HL-60/S4 treated with retinoic acid at 250 ng/mL for 4 days and 3 days (cell line): ENCODE measurements at regions not wholly inside any gene's neighbourhood (a gene's known extent, or its start where the extent isn't known, plus 50 kb on each side); places are given as distances from the start of the nearest gene placed in this dataset.
"Not testable (repeated sequence)": the region's sequence is repeated elsewhere in the genome, so short reads cannot be mapped to it uniquely, and the experiment has no call there.

Experiments
- in situ Hi-C: fragments of 300-500 bp; cut with MboI; formaldehyde crosslinking; loops from 2 replicates; pipeline ENCODE4 v1.7.0; 2022; ENCODE audit warnings: low sequenced_read_pairs

DNA sequence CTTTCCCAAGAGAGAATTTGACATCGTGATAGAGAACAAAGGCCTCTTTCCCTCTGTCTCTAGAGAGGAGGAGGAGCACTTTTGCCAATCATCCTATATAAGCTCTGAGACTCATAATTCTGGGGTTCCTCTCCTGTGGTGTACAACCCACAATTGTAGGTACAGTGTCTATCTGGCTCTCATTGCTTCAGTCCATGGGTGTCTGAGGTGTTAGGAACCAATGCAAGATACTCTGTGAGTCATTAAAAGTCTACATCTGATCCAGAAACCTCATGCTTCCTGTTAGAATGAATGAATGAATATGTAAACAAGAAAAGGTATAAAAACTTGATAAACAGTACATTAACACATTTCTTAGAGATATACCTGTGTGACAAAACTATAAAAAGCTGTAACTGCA lies 356.7 kb downstream of the QKI start:
- in situ Hi-C loops, result no loop called here

DNA sequence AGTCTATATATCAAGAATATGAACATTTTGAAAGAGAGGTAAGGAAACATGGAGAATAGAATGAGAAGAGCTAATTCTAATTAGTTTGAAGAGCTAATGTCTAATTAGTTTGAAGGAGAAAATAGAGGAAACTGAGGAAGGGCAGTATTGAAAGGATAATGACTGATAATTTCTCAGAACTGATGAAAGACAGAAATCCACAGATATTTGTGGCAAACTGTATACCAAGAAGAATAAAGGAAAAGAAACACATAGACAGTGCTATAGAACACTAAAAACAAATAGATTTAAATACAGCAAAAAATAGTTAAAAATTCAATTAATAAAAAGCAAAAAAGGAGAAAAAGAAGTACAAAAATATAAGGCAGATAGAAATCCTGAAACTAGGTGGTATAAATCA lies 354.4 kb downstream of the QKI start:
- in situ Hi-C loops, result no loop called here

DNA sequence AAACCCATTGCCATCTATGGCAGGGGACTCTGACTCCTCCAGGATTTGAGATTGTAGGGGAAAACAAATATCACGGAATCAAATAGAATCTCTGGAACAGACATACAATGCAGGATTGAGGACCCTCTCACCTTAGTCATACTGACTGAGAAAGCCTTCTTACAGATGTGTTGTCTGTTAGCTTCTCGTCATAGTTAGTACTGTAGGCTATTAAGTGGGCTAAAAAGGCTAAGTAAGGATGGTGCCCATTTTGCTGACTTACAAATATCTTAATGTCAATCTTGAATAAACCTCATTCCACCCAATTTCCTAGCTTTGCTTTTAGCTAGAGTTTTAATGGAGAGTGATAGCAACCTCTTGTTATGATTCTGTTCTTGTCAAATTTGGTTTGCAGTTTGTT lies 352.4 kb downstream of the QKI start:
- in situ Hi-C loops, result no loop called here

DNA sequence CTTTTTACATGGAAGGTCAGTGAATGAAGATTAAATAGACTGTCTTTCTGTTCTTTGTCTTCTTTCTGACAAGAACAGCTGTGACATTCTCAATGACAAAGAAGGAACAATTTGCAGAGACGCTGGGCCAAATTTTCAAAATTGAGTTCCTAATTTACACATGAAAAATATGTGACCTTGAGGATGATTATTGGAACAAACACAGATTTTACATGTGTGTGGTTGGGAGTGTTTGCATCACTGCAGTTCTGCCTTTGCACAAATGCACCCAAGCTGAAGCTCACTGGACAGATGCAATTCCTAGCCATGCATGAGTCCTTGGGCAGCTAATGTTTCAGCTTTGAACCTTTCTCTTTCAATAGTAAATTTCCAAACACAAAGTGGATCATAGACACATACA lies 350.8 kb downstream of the QKI start:
- in situ Hi-C loops, result no loop called here

DNA sequence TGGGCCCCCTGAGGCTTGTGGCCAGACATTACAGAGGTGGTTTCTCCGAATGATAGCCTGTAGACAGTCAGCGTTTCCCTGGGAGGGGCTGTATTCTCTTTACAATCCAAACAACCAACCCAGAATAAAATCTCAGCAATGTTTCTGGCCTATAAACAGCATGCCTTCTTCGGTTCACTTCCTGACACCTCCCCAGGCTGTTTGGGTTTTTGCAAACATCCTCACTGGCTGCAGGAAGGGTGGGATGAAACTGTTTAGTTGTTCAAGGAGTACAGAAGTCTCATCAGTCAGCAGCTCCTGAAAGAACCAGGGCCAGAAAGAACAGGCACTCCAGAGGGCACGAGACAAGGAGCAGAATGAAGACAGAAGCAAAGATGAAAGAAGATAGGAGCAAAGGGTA lies 350.0 kb downstream of the QKI start:
- in situ Hi-C loops, result no loop called here

DNA sequence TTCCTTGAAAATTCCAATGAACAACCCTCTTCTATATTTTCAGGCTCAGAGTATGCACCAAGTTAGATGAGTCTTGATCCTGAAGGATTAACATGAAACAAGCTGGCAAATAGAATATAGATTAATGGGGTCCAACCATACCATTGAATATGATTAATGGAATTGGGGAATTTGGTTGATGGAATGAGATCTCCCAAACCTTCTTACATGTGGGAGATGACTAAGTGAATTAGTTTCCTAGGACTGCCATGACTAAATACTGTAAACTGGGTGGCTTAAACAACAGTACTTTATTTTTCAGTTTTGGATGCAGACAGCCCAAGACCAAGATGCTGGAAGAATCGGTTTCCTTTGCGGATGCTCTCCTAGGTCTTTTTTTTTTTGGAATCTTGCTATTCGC lies 347.0 kb downstream of the QKI start:
- in situ Hi-C loops, result no loop called here

DNA sequence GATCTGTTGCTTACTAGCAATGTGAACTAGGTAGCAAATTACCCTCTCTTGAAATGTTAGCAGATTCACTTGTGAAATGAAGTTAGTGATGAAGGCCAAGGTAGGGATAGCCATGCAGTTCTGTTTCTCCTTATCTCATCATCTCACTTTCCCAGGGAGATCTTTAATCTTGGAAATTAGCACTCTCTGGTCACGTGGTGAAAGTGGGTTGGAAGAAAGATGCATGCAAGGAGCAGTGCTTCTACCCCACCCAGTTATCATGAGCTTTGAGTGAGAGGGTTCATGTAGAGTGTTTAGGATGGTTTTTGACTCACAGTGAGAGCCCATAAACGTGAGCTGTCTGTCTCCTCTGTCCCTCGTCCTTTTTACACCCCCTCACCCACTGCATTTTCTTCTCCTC lies 346.3 kb downstream of the QKI start:
- in situ Hi-C loops, result no loop called here

DNA sequence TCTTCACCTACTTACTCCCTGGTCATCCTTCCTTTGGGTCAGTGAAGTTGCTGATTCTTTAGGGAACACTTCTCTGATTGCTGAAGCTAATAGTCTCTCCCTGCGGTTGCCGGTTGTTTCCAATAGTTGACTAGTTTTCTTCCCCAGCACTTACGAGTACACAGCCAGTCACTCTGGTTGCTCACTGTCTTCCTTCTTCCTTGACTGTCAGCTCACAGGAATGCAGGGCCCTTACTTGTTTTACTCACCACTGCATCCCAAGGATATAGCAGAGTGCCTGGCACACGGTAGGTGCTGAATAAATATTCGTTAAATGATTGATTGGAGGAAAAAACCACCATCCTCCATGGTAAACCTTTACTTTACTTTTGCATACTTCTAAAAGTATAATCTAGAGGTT lies 345.0 kb downstream of the QKI start:
- in situ Hi-C loops, result no loop called here

DNA sequence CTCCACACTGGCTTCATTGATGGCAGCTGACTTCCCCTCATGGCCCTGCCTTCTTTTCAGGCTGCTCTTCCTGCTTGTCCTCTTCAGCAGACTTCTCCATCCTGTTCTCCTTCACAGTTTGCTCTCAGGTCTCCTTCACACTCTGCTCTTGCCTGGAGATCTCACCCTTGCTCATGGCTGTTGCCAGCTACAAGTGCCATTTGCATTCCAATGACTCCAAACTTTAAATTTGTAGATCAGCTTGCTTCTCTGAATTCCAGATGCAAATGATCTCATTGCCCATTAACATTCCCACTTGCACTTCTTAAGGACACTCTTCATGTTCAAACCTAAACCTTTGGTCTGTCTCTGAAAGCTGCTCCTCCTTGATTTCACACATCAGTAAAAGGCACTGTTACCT lies 343.0 kb downstream of the QKI start:
- in situ Hi-C loops, result no loop called here

DNA sequence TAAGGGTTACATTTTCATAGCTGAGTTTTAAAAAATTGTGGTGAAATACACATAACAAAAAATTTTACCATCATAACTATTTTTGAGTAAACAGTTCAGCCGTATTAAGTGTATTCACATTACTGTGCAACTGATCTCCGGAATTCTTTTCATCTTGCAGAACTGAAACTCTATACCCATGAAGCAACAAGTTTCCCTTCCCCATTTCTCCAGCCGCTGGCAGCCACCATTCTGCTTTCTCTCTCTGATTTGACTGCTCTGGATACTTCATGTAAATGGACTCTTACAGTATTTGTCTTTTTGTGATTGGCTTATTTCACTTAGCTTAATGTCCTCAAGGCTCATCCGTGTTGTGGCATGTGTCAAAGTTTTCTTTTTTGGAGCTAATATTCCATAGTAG lies 341.6 kb downstream of the QKI start:
- in situ Hi-C loops, result no loop called here

DNA sequence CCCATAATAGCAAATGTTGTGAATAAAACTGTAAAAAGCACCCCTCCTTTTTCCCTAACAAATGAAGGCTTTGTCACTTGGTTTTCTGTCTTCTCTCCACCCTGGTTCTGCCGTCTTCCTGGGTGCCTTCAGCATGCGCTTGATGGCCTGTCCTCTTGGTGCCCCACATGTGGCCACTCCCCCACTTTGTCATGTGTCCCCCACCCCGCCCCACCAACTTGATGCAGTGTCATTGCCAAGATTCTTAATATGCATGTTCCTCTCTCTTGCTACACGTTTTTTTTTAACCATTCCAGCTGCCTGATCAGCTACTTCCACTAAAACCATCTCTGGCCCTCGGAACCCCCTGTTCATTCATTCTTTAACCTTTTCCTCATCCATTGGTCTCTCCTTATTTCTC lies 340.3 kb downstream of the QKI start:
- in situ Hi-C loops, result no loop called here

DNA sequence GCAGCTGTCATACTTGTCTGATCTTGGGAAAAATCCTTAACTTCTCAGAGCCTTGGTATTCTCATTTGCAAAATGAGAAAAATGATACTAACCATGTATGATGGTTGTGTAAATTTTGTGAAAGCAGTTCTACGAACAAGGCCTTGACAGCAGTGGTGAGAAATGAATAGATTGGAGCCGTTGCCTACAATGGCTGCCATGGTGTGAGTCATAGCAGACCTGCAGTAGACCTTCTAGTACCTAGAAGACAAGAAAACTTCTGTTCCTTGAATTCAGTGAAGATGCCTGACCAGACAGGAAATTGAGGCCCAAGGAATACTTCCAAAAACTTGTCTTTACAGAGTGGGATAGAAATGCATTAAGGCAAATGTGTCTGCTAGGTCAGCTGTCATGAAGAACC lies 338.9 kb downstream of the QKI start:
- in situ Hi-C loops, result no loop called here

DNA sequence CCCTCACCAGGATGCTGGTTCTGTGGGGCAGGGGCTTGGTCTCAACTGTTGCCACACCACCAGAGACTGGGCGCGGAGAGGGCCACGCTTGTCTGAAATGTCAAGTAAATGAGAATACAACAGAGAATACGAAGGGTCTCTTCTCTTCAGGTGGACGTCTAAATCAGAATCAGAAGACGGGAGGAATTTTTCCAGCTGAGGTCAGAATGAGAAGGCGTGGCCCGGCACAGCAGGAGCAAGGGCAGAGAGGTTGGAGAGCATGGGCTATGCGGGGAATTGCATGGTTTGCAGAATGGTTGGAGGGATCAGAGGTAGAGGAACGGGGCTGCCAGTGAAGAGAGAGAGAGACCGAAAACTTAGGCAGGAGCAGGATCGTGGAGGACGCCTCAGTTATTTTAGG lies 337.9 kb downstream of the QKI start:
- in situ Hi-C loops, result no loop called here

DNA sequence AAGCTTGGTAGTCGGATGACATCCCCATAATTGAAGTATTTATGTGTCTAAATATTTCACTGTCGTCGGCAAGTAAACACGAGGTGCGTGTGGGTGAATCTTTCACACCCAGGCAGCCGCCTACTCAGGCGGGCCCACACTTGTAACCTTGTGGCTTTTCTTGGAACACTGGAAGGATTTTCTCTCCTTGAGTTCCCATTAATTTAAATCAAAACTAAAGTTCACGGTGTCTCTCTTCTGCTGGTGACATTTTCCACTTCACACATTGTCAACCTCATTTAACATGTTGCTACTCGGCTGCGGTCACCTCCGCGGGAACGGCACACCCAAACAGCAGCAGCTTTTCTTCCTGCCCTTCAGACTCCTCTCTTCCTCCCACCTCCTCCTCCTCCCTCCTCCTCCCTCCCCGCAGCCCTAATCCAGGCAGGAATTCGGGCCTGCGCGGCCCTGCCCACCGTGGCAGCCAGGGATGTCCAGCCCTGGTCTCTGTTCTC lies 336.6 kb downstream of the QKI start:
- in situ Hi-C loops, result no loop called here

DNA sequence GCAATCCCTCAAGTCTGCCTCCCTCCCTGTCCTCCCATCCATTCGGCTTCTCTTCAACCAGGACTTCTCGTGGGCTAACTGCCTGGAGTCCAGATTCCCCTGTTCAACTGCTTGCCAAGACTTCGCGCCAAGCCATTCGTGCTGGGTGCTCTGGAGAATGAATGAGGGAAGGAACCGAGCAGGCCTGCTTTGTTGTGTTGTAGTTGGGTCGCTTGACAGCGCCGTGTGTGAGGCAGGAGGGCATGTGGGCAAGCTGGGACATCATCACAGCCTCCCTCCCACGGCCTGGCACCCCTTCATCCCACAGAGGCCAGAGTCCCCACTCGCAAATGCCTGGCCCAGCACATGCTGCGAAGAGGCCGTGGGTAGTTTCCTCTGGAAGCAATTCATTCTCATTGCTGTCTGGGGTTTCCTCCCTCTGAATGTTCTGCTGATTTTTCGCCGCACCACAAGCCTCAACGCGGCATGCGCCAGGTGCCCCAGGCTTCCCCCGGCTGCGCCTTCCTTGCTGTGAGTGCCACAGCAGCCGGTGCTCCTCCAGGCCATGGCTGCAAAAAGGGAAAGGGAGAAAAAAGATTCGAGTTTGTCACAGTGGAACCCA lies 336.0 kb downstream of the QKI start:
- in situ Hi-C loops, result no loop called here

DNA sequence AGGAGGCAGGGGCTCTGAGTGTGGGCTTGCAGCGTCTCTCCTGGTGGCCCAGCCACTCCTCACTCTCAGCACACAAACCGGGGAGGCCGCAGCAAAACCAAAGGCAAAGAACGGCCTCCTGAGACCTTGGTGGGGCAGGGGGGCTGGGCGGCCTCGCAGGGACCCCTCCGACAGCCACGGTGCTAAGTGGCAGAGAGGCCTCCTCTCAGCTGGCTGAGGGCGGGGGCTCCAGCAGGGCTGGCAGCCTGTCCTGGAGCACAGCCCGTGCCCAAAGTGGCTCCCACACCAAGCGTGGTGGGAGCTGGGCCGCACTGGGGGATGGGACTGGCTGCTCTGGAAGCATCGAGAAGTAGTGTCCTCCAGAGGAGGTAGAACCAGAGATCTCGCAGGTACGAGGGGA lies 334.4 kb downstream of the QKI start:
- in situ Hi-C loops, result no loop called here

DNA sequence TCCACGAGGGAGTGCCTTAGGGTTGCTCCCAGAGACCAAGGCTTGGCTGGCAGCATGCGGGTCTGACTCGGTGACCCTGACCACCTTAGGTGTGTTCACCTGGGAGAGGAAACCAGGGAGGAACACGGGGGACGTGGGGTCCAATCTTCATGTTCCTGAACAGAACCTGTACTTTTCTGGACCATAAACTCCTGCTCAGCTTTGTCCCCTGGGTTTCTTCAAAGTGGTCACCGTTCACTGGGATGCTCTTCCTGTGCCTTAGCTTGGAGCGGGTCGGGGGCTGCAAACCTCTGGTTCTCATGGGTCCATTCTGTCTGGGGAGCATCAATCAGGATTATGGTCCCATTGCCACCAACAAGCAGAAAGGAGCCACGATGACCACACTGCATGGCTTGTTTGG lies 333.5 kb downstream of the QKI start:
- in situ Hi-C loops, result no loop called here

DNA sequence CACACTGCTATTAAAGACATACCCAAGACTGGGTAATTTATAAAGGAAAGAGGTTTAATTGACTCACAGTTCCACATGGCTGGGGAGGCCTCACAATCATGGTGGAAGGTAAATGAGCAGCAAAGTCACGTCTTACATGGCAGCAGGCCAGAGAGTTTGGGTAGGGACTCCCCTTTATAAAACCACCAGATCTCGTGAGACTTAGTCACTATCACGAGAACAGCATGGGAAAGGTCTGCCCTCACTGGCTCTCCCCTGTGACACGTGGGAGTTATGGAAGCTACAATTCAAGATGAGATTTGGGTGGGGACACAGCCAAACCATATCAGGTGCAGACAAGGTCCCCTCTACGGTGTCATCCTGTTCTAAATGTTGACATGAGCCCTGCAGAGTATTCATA lies 332.5 kb downstream of the QKI start:
- in situ Hi-C loops, result not testable (repeated sequence)

DNA sequence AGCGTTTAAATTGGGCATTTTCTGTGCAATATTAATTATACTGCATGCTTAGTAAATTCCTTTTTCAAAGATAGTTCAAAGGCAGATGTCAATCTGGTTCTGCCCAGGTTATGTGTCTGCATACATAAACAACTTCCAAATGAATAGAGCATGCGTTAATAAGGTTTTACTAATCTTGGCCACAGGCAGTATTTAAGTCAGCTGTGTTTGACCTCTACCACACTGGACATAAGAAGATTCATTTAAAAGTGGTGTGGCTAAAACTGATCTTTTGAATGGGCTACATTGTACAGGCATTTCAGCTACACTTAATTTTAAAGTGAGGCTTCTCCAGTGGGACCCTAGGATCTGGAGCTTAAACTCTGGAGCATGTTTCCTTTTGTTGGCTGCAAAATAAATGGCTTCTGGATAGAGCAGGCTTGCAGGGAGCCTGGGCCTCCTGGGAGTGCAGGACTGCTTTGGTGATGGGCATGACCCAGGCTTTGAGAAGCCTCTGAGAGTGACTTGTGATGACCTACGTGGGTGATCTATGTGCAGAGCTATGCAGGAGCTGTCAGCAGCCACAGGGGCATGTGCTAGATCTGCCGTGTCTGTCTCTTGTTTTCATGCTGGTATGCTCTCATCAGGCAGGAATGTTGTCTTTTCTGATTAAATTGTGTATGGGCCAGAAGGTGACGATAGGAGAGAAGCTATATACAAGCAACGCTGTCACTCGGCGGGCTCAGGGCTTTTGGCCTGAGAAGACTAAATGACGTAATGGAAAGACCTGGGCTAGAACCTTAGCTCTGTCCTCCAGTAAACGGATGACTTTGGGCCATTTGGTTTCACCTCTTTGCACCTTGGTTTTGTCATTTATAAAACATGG lies 331.2 kb downstream of the QKI start:
- in situ Hi-C loops, result no loop called here

DNA sequence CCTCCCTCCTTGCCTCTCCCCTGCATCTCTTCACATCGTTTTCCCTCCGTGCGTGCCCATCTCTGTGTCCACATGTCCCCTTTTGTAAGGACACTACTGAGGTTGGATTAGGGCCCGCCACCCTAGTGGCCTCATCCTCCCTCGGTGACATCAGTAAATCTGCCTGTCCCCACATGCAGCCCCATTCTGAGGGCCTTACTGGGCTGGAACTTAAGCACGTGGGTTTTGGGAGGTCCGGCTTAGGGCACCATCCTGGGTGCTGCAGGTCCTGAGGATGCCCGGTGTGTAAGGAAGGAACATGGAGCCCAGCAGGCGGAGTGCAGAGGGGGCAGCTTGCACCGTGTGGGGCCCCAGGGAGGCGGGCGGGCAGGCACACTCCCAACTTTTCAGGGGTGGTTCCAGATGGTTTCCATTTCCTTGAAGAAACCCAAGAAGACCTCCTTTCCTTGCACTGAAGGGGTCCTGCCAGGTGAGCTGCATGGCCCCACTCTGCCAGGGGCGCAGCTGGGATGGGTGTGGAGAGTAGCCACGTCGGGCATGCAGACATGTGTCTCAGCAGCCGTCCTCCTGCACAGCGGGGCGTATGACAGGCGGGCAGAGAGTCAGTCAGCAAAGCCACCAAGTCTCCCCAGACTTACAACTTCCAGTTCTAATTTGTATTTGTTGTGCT lies 329.9 kb downstream of the QKI start:
- in situ Hi-C loops, result no loop called here

DNA sequence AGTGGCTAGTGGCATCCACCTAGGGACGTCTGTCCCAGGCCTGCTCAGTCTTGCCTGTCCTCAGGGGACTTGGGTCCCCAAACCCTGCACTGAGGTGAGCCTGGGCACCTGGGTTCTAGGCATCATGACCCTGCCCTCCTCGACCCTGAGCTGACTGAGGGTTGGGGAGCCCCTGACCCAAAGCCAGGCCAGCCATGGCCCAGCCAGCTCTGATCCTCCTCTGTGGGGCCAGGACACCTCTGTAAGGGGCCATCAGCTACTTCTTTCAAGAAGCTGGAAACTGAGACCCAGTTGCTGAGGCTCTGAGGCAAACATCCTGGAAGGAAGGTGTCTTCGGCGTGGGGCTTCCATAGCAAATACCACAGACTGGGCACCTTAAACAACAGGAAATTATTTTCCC lies 329.3 kb downstream of the QKI start:
- in situ Hi-C loops, result no loop called here

DNA sequence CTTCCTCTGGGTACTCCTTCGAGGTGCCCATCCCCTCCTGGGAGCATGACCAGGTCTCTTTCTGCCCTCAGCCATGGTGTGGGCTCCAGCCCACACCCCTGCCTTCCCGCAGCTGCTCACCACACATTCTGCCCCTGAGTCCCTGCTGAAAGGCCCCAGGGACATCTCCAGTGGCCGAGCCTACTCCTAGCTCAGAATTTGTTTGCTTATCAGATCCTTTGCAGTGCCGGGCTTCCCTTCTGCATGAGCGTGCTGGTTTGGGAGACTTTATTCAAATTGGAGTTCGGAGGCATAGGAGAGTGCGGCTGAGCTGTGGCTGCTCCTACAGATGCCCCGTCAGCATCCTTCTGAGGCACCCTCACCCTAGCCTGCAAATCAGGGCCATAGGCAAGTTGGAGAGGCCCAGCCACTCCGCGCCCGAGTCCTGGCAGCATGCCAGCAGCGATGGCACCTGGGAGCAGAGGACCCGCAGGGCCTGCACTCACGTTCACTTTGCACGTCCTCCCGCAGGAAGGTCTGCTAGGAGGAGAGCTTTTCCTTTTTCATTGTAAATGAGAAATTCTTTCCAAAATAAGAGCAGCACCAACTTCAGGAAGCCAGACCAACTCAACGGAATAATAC lies 327.3 kb downstream of the QKI start:
- in situ Hi-C loops, result no loop called here
